Smooth muscle cell (in vitro differentiated cells): ENCODE measurements at regions not wholly inside any gene's neighbourhood (a gene's known extent, or its start where the extent isn't known, plus 50 kb on each side); places are given as distances from the start of the nearest gene placed in this dataset.

Experiments
- DNase-seq: peaks from one replicate; lab custom pipeline; 2025; ENCODE audit not compliant: unreplicated experiment; lab: John Stamatoyannopoulos, UW
- H2AFZ ChIP-seq: fragments of 200-600 bp; sonication (generic); 2 replicates; pipeline ENCODE4 v1.6.0; 2016; ENCODE audit warnings: antibody characterized with exemption, low read depth, mild to moderate bottlenecking
- H3F3A ChIP-seq: fragments of 200-600 bp; sonication (generic); 2 replicates; pipeline ENCODE4 v1.6.0; 2017; ENCODE audit warnings: antibody characterized with exemption, low read depth
- H3K27ac ChIP-seq: fragments of 200-600 bp; sonication (generic); 2 replicates; pipeline ENCODE4 v1.5.1; 2016; ENCODE audit warnings: low read depth, mild to moderate bottlenecking
- H3K27me3 ChIP-seq: fragments of 200-600 bp; sonication (generic); 2 replicates; pipeline ENCODE4 v1.6.1; 2016; ENCODE audit warnings: low read depth, mild to moderate bottlenecking
- H3K36me3 ChIP-seq: fragments of 200-600 bp; sonication (generic); 2 replicates; pipeline ENCODE4 v1.5.1; 2016; ENCODE audit warnings: low read depth
- H3K4me1 ChIP-seq: fragments of 200-600 bp; sonication (generic); 2 replicates; pipeline ENCODE4 v1.5.1; 2016; ENCODE audit warnings: low read depth
- H3K4me2 ChIP-seq: fragments of 200-600 bp; sonication (generic); 2 replicates; pipeline ENCODE4 v1.6.0; 2016; ENCODE audit warnings: mild to moderate bottlenecking
- H3K4me3 ChIP-seq: fragments of 200-600 bp; sonication (generic); 2 replicates; pipeline ENCODE4 v1.5.1; 2016; ENCODE audit warnings: mild to moderate bottlenecking
- H3K79me2 ChIP-seq: fragments of 200-600 bp; sonication (generic); 2 replicates; pipeline ENCODE4 v1.6.0; 2016; ENCODE audit warnings: low read depth, mild to moderate bottlenecking
- H3K9ac ChIP-seq: fragments of 200-600 bp; sonication (generic); 2 replicates; pipeline ENCODE4 v1.6.0; 2016; ENCODE audit warnings: low read depth
- H3K9me3 ChIP-seq: fragments of 200-600 bp; sonication (generic); replicated peaks from 2 replicates; pipeline ENCODE4 v1.5.1; 2016; ENCODE audit warnings: low read depth
- H4K20me1 ChIP-seq: fragments of 200-600 bp; sonication (generic); 2 replicates; pipeline ENCODE4 v1.6.0; 2016; ENCODE audit warnings: low read depth
- CTCF ChIP-seq: fragments of 200-600 bp; sonication (generic); IDR thresholded peaks from 2 replicates; pipeline ENCODE4 v1.5.1; 2017; ENCODE audit warnings: borderline replicate concordance, mild to moderate bottlenecking, antibody characterized with exemption; ENCODE audit not compliant: insufficient read depth, poor library complexity, severe bottlenecking
- WGBS: methylation state at CpG from one replicate; pipeline ENCODE4 v1.1.7; 2016; ENCODE audit warnings: low lambda C conversion rate; 5-methylcytosine and 5-hydroxymethylcytosine counted together

GRCh38 chr2:60127191-60127590 is 426.3 kb downstream of the BCL11A start:
- no peak overlapping the region for H2AFZ ChIP-seq
- no peaks in the 10 kb centered on the region for H3K79me2 ChIP-seq
- WGBS: 91% methylated on average over 2 of the region's 2 CpGs
- H3K9ac ChIP-seq: no peak overlapping the region
- H4K20me1 ChIP-seq: no peaks in the 10 kb centered on the region
- H3F3A ChIP-seq: no peaks in the 10 kb centered on the region
- no peak overlapping the region for H3K4me3 ChIP-seq
- H3K27ac ChIP-seq: no peak overlapping the region
- H3K4me1 ChIP-seq: peaks cover 12% of the 10 kb centered on the region
- H3K4me2 ChIP-seq: no peak overlapping the region
- H3K9me3 ChIP-seq: no peaks in the 10 kb centered on the region
- H3K36me3 ChIP-seq: no peaks in the 10 kb centered on the region
- H3K27me3 ChIP-seq: no peaks in the 10 kb centered on the region
- TF ChIP-seq CTCF: no peak
- no peak for DNase-seq

- no peak overlapping the region for H3K9ac ChIP-seq
- no peaks in the 10 kb centered on the region for H4K20me1 ChIP-seq
- 63% methylated on average over 8 of the region's 8 CpGs for WGBS
- no peaks in the 10 kb centered on the region for H3K36me3 ChIP-seq
- no peak overlapping the region for H3K4me2 ChIP-seq
- no peak for DNase-seq
- H3F3A ChIP-seq: no peaks in the 10 kb centered on the region
- H3K27ac ChIP-seq: no peak overlapping the region
- no peak overlapping the region for H2AFZ ChIP-seq
- no peaks in the 10 kb centered on the region for H3K27me3 ChIP-seq
- H3K4me1 ChIP-seq: peaks cover 12% of the 10 kb centered on the region
- no peak for TF ChIP-seq CTCF
- H3K79me2 ChIP-seq: no peaks in the 10 kb centered on the region
- no peaks in the 10 kb centered on the region for H3K9me3 ChIP-seq
- no peak overlapping the region for H3K4me3 ChIP-seq
These were observed 427.6 kb downstream of the BCL11A start for GRCh38 chr2:60125611-60126426.

- no peaks in the 10 kb centered on the region for H3F3A ChIP-seq
- no peak overlapping the region for H3K27ac ChIP-seq
- H3K4me1 ChIP-seq: no peaks in the 10 kb centered on the region
- WGBS: 82% methylated on average over 2 of the region's 2 CpGs
- no peak for TF ChIP-seq CTCF
- H3K9ac ChIP-seq: no peak overlapping the region
- H3K4me2 ChIP-seq: no peak overlapping the region
- no peak for DNase-seq
- no peaks in the 10 kb centered on the region for H3K36me3 ChIP-seq
- H3K4me3 ChIP-seq: no peak overlapping the region
- no peaks in the 10 kb centered on the region for H3K79me2 ChIP-seq
- H4K20me1 ChIP-seq: no peaks in the 10 kb centered on the region
- H3K9me3 ChIP-seq: no peaks in the 10 kb centered on the region
- no peaks in the 10 kb centered on the region for H3K27me3 ChIP-seq
- no peak overlapping the region for H2AFZ ChIP-seq
These were observed 433.7 kb downstream of the BCL11A start for GRCh38 chr2:60119778-60120177.

- Histone ChIP-seq H3K79me2 (no peaks in the 10 kb centered on the region), H4K20me1 (no peaks in the 10 kb centered on the region), H3K4me3 (no peak overlapping the region), H3K9me3 (no peaks in the 10 kb centered on the region), H3K9ac (no peak overlapping the region), H3K4me2 (no peak overlapping the region), H3K36me3 (no peaks in the 10 kb centered on the region), H3K27ac (no peak overlapping the region), H3F3A (no peaks in the 10 kb centered on the region), H3K27me3 (no peaks in the 10 kb centered on the region), H3K4me1 (no peaks in the 10 kb centered on the region), H2AFZ (no peak overlapping the region)
- TF ChIP-seq CTCF: no peak
- WGBS: 97% methylated on average over 1 of the region's 1 CpG
- DNase-seq: no peak
These were observed 434.5 kb downstream of the BCL11A start for GRCh38 chr2:60118917-60119316.
